SK-N-SH (cell line): ENCODE measurements at regions not wholly inside any gene's neighbourhood (a gene's known extent, or its start where the extent isn't known, plus 50 kb on each side); places are given as distances from the start of the nearest gene placed in this dataset.

Experiments used
- CTCF ChIA-PET: fragments of 300-600, 350-600 bp; formaldehyde crosslinking; extraction: SDS; loops from one replicate; lab custom pipeline; 2021; lab: Yijun Ruan, JAX
- POLR2A ChIA-PET: fragments of 350-600 bp; sonication (Branson Sonifier 250); formaldehyde crosslinking; extraction: SDS; loops from one replicate; lab custom pipeline; 2020; ENCODE audit warnings: antibody characterized with exemption, inconsistent platforms; lab: Yijun Ruan, JAX
- DNase-seq: peaks from one replicate; pipeline ENCODE4 v3.0.0; 2012
- H2AFZ ChIP-seq: fragments of 200-600 bp; sonication (generic); 2 replicates; pipeline ENCODE4 v1.8.1; 2016; ENCODE audit warnings: antibody characterized with exemption, mild to moderate bottlenecking, low read depth
- H3F3A ChIP-seq: fragments of 200-600 bp; sonication (generic); replicated peaks from 2 replicates; pipeline ENCODE3; 2016; ENCODE audit warnings: antibody characterized with exemption, mild to moderate bottlenecking; ENCODE audit not compliant: insufficient read depth
- H3K27ac ChIP-seq, 2 experiments: fragments of 200-500 bp in 1 of 2; fragments of 200-600 bp in 1 of 2; sonication (Bioruptor generic) in 1 of 2; sonication (generic), shearing (Covaris generic) in 1 of 2; 2 replicates each; pipeline versions ENCODE4 v1.5.1 to v1.6.1; 2014 to 2016; ENCODE audit warnings: low read depth in 2 of 2, inconsistent platforms in 1 of 2, low read length in 1 of 2, mild to moderate bottlenecking in 1 of 2, mixed read lengths in 1 of 2
- H3K27me3 ChIP-seq: fragments of 200-600 bp; sonication (generic), shearing (Covaris generic); 2 replicates; pipeline ENCODE4 v1.6.1; 2016; ENCODE audit warnings: mixed run types; ENCODE audit not compliant: insufficient read depth
- H3K36me3 ChIP-seq, 2 experiments: fragments of 200-500 bp in 1 of 2; fragments of 200-600 bp in 1 of 2; sonication (Bioruptor generic) in 1 of 2; sonication (generic) in 1 of 2; replicated peaks in 1 of 2; 2 replicates each; pipeline versions ENCODE3 to v1.5.1; 2014 to 2016; ENCODE audit warnings: low read length in 1 of 2, mild to moderate bottlenecking in 1 of 2; ENCODE audit not compliant: insufficient read depth in 2 of 2, control insufficient read depth in 1 of 2
- H3K4me1 ChIP-seq, 2 experiments: fragments of 200-500 bp in 1 of 2; fragments of 200-600 bp in 1 of 2; sonication (Bioruptor generic) in 1 of 2; sonication (generic), shearing (Covaris generic) in 1 of 2; 2 replicates each; pipeline versions ENCODE4 v1.5.1 to v1.6.1; 2014 to 2016; ENCODE audit warnings: low read depth in 1 of 2, low read length in 1 of 2, mixed run types in 1 of 2; ENCODE audit not compliant: insufficient read depth in 2 of 2, control insufficient read depth in 1 of 2
- H3K4me2 ChIP-seq: fragments of 200-600 bp; sonication (generic), shearing (Covaris generic); 2 replicates; pipeline ENCODE4 v1.6.1; 2017; ENCODE audit warnings: mixed run types
- H3K4me3 ChIP-seq, 2 experiments: fragments of 200-500 bp in 1 of 2; fragments of 200-600 bp in 1 of 2; sonication (Bioruptor generic) in 1 of 2; sonication (generic), shearing (Covaris generic) in 1 of 2; 2 replicates each; pipeline versions ENCODE4 v1.5.1 to v1.8.1; 2014 to 2016; ENCODE audit warnings: low read depth in 2 of 2, inconsistent platforms in 1 of 2, low read length in 1 of 2, mild to moderate bottlenecking in 1 of 2, mixed read lengths in 1 of 2, moderate library complexity in 1 of 2
- H3K79me2 ChIP-seq: fragments of 200-600 bp; sonication (generic); 2 replicates; pipeline ENCODE4 v1.8.1; 2017; ENCODE audit warnings: mild to moderate bottlenecking; ENCODE audit not compliant: insufficient read depth
- H3K9ac ChIP-seq: fragments of 200-600 bp; sonication (generic); 2 replicates; pipeline ENCODE4 v1.6.1; 2017; ENCODE audit warnings: mixed run types
- H3K9me2 ChIP-seq: fragments of 200-600 bp; sonication (generic); 2 replicates; pipeline ENCODE4 v1.6.1; 2017; ENCODE audit warnings: mixed run types
- H3K9me3 ChIP-seq: fragments of 200-600 bp; sonication (generic); 2 replicates; pipeline ENCODE4 v1.6.1; 2017; ENCODE audit warnings: mixed run types, mild to moderate bottlenecking, moderate library complexity
- H4K20me1 ChIP-seq: fragments of 200-600 bp; sonication (generic); 2 replicates; pipeline ENCODE4 v1.6.1; 2017; ENCODE audit warnings: mild to moderate bottlenecking, mixed run types; ENCODE audit not compliant: insufficient read depth
- CHD2 ChIP-seq: fragments of 150-350 bp; IDR thresholded peaks from 2 replicates; pipeline ENCODE4 v1.6.1; 2018; ENCODE audit warnings: low read length; ENCODE audit not compliant: partially characterized antibody
- ELF1 ChIP-seq: IDR thresholded peaks from 2 replicates; pipeline ENCODE4 v1.4.0; 2012
- EP300 ChIP-seq, 2 experiments: IDR thresholded peaks; 2 replicates each; pipeline versions ENCODE4 v1.4.0 to v1.6.1; 2012; ENCODE audit warnings: borderline replicate concordance in 1 of 2, low read depth in 1 of 2, low read length in 1 of 2
- EZH2phosphoT487 ChIP-seq: fragments of 200-600 bp; sonication (generic); IDR thresholded peaks from 2 replicates; pipeline ENCODE4 v1.6.1; 2017; ENCODE audit warnings: low read depth, mixed run types, mild to moderate bottlenecking, antibody characterized with exemption, moderate library complexity, borderline replicate concordance
- FOSL2 ChIP-seq: IDR thresholded peaks from 2 replicates; pipeline ENCODE4 v1.4.0; 2012; ENCODE audit warnings: low read depth, mild to moderate bottlenecking, moderate library complexity, borderline replicate concordance
- FOXJ3 ChIP-seq: sonication (generic); formaldehyde crosslinking; IDR thresholded peaks from 2 replicates; pipeline ENCODE4 v1.5.1; 2020; ENCODE audit warnings: mild to moderate bottlenecking, missing genetic modification reagents
- GATA2 ChIP-seq: sonication (generic); formaldehyde crosslinking; IDR thresholded peaks from 2 replicates; pipeline ENCODE4 v1.5.0; 2020; ENCODE audit warnings: mild to moderate bottlenecking, missing genetic modification reagents
- JUND ChIP-seq: IDR thresholded peaks from 2 replicates; pipeline ENCODE4 v1.4.0; 2012
- MEF2A ChIP-seq: IDR thresholded peaks from 2 replicates; pipeline ENCODE4 v1.4.0; 2012; ENCODE audit warnings: low read depth, borderline replicate concordance
- MXI1 ChIP-seq: IDR thresholded peaks from 2 replicates; pipeline ENCODE4 v1.6.1; 2012; ENCODE audit warnings: mild to moderate bottlenecking, low read depth, low read length, improper control_type of control experiment
- NFIC ChIP-seq: IDR thresholded peaks from 2 replicates; pipeline ENCODE4 v1.4.0; 2012; ENCODE audit warnings: borderline replicate concordance
- NRF1 ChIP-seq: IDR thresholded peaks from 2 replicates; pipeline ENCODE4 v1.6.1; 2012; ENCODE audit warnings: low read depth, mild to moderate bottlenecking, low read length
- POLR2AphosphoS5 ChIP-seq: IDR thresholded peaks from 2 replicates; pipeline ENCODE4 v1.6.1; 2012; ENCODE audit warnings: low read depth, low read length
- RAD21 ChIP-seq: IDR thresholded peaks from 2 replicates; pipeline ENCODE4 v1.6.1; 2012; ENCODE audit warnings: mild to moderate bottlenecking, low read length
- RCOR1 ChIP-seq: fragments of 150-350 bp; IDR thresholded peaks from 2 replicates; pipeline ENCODE4 v1.6.1; 2017; ENCODE audit warnings: antibody characterized with exemption, low read length
- RFX5 ChIP-seq: IDR thresholded peaks from 2 replicates; pipeline ENCODE4 v1.6.1; 2012; ENCODE audit warnings: mild to moderate bottlenecking, improper control_type of control experiment, low read length
- RXRA ChIP-seq: IDR thresholded peaks from 2 replicates; pipeline ENCODE4 v1.4.0; 2012; ENCODE audit warnings: low read depth, mild to moderate bottlenecking, borderline replicate concordance
- SMC3 ChIP-seq: IDR thresholded peaks from 2 replicates; pipeline ENCODE4 v1.6.1; 2012; ENCODE audit warnings: low read depth, low read length, improper control_type of control experiment
- TAF1 ChIP-seq: IDR thresholded peaks from 2 replicates; pipeline ENCODE4 v1.6.1; 2012; ENCODE audit warnings: low read depth, mild to moderate bottlenecking, low read length, moderate library complexity, borderline replicate concordance
- TCF12 ChIP-seq: IDR thresholded peaks from 2 replicates; pipeline ENCODE4 v1.4.0; 2012
- WGBS: methylation state at CpG from one replicate; pipeline ENCODE4 v1.1.6; 2017; ENCODE audit warnings: low lambda C conversion rate; 5-methylcytosine and 5-hydroxymethylcytosine counted together
- TF ChIP-seq, protein P1 (sequence below): fragments of 150-350 bp; IDR thresholded peaks from 2 replicates; pipeline ENCODE4 v1.6.1; 2016; ENCODE audit warnings: mild to moderate bottlenecking, low read depth, low read length
- TF ChIP-seq, protein P2 (sequence below): IDR thresholded peaks from 2 replicates; pipeline ENCODE4; 2012
- TF ChIP-seq, protein P3 (sequence below): fragments of 150-350 bp; IDR thresholded peaks from 2 replicates; pipeline ENCODE4 v1.6.1; 2017; ENCODE audit warnings: antibody characterized with exemption, low read length, low read depth, borderline replicate concordance
- TF ChIP-seq, protein P4 (sequence below): IDR thresholded peaks from 2 replicates; pipeline ENCODE4 v1.4.0; 2012; ENCODE audit warnings: low read depth

DNA sequence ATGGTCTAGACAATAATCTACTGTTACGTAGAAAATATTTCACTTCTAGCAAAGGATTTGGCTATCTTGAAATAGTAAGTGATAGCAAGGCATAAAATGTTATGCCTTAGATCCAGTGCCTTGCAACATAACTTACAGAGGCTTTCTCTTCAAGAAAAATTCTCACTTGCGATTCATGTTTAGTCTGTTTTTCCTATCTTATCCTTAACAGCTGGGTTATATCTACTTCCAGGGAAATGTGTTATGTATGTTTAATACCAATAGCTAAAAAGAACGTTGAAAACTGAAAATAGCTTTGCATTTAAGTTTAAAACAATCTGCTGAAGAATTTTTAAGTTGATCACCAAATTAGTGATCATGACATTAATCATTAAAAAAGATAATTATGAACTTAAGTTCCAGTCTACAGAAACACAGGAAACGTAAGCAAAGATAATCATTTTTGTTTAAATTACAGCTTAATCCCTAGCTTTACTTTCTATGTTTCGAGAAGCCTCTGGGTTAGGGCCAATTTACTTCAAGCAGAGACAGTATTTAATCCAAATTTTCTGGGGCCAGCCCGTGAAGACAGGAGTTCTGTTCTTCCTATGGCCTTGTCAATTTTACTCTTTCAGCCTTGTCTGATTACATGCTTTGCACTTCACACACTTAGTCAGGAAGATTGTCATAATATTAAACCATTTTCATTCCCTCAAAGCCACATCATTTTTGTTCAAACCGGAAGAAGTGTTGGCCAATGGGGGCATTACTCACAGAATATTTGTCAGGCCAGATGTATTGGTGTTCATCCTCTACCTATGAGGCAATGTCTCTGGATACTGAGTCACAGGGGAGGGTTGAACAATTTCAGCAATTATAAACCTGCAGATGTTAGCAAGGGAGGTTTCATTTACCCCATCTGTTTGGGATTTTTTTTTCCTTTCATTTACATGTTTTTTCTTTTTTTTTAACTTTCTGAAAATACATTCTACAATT lies 1132.9 kb upstream of the ZEB2 start:
- POLR2A ChIA-PET = no interaction called here
- H3K27ac ChIP-seq = no peak overlapping the region
- TF ChIP-seq, protein P1, sequence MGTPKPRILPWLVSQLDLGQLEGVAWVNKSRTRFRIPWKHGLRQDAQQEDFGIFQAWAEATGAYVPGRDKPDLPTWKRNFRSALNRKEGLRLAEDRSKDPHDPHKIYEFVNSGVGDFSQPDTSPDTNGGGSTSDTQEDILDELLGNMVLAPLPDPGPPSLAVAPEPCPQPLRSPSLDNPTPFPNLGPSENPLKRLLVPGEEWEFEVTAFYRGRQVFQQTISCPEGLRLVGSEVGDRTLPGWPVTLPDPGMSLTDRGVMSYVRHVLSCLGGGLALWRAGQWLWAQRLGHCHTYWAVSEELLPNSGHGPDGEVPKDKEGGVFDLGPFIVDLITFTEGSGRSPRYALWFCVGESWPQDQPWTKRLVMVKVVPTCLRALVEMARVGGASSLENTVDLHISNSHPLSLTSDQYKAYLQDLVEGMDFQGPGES = no peak
- no peak for TF ChIP-seq TAF1
- TF ChIP-seq JUND = no peak
- TF ChIP-seq NRF1 = no peak
- TF ChIP-seq, protein P2, sequence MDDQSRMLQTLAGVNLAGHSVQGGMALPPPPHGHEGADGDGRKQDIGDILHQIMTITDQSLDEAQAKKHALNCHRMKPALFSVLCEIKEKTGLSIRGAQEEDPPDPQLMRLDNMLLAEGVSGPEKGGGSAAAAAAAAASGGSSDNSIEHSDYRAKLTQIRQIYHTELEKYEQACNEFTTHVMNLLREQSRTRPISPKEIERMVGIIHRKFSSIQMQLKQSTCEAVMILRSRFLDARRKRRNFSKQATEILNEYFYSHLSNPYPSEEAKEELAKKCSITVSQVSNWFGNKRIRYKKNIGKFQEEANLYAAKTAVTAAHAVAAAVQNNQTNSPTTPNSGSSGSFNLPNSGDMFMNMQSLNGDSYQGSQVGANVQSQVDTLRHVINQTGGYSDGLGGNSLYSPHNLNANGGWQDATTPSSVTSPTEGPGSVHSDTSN = no peak
- no peak for TF ChIP-seq RFX5
- no peak for TF ChIP-seq NFIC
- TF ChIP-seq GATA2 = no peak
- no peak for TF ChIP-seq EZH2phosphoT487
- no peak for TF ChIP-seq EP300 (IDR thresholded peaks at IDR 0.05; ENCODE audit: borderline replicate concordance in 1 of 2, low read depth in 1 of 2, low read length in 1 of 2)
- no peak for TF ChIP-seq TCF12
- H3K9me3 ChIP-seq = no peaks in the 10 kb centered on the region
- no peaks in the 10 kb centered on the region for H3K27me3 ChIP-seq
- CTCF ChIA-PET = interaction anchor here (1.5 kb wide), 1 partner anchor 10 kb away, joined by 3 read pairs; no protein-coding TSS in a partner anchor
- peaks cover 0 to 24% of the 10 kb centered on the region in 2 experiments; a peak in 1 of 4 replicates for H3K4me1 ChIP-seq
- WGBS = 85% methylated on average over 7 of the region's 7 CpGs
- no peak overlapping the region for H3K4me3 ChIP-seq
- no peaks in the 10 kb centered on the region for H3K9me2 ChIP-seq
- no peaks in the 10 kb centered on the region for H4K20me1 ChIP-seq
- DNase-seq = no peak
- no peak overlapping the region for H3K4me2 ChIP-seq
- no peaks in the 10 kb centered on the region for H3F3A ChIP-seq
- H3K9ac ChIP-seq = no peak overlapping the region
- no peaks in the 10 kb centered on the region for H3K79me2 ChIP-seq
- H3K36me3 ChIP-seq = no peaks in the 10 kb centered on the region
- H2AFZ ChIP-seq = peak overlapping the region; percentile 58; the same call in 1 of the 2 replicates

DNA sequence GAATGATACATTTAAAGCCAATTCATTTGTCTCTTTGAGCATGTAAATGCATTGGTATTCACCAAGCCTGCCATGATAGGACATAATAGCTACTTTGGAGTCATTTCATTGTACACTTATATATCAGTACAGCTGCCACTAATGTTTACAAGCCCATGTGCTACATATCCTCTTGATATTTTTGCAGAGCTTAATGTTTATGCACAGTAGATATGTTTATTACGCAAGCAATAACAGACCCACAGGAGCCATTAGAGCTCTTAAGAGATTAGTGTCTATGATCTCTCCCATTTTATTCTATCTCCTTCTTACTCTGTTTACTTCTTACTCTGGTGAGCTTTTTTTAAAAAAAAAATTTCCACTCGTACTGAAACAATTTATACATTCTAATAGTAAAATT lies 1132.1 kb upstream of the ZEB2 start:
- Histone ChIP-seq H3K79me2 (no peaks in the 10 kb centered on the region), H4K20me1 (no peaks in the 10 kb centered on the region)
- no peak for TF ChIP-seq RXRA
- no peak for TF ChIP-seq RAD21
- TF ChIP-seq FOSL2 = no peak
- TF ChIP-seq, protein P3, sequence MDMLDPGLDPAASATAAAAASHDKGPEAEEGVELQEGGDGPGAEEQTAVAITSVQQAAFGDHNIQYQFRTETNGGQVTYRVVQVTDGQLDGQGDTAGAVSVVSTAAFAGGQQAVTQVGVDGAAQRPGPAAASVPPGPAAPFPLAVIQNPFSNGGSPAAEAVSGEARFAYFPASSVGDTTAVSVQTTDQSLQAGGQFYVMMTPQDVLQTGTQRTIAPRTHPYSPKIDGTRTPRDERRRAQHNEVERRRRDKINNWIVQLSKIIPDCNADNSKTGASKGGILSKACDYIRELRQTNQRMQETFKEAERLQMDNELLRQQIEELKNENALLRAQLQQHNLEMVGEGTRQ = no peak
- TF ChIP-seq FOXJ3 (CRISPR knock-in tag) = no peak
- TF ChIP-seq JUND = no peak
- no peak for TF ChIP-seq CHD2
- no peak for TF ChIP-seq RCOR1
- TF ChIP-seq, protein P4, sequence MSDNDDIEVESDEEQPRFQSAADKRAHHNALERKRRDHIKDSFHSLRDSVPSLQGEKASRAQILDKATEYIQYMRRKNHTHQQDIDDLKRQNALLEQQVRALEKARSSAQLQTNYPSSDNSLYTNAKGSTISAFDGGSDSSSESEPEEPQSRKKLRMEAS = no peak
- TF ChIP-seq EP300 (IDR thresholded peaks at IDR 0.05; ENCODE audit: borderline replicate concordance in 1 of 2, low read depth in 1 of 2, low read length in 1 of 2) = no peak
- TF ChIP-seq POLR2AphosphoS5 = no peak
- no peak for TF ChIP-seq SMC3
- no peak for TF ChIP-seq NRF1
- TF ChIP-seq MEF2A = no peak
- no peak for TF ChIP-seq MXI1
- TF ChIP-seq EZH2phosphoT487 = no peak
- TF ChIP-seq TAF1 = no peak
- TF ChIP-seq ELF1 = no peak
- TF ChIP-seq, protein P2 = no peak
- TF ChIP-seq, all 33 proteins: peak for 0
- no peaks in the 10 kb centered on the region for H3K9me2 ChIP-seq
- H3K27ac ChIP-seq = no peak overlapping the region
- WGBS = 87% methylated on average over 2 of the region's 2 CpGs
- DNase-seq = no peak
- ChIA-PET CTCF (no interaction called here), POLR2A (no interaction called here)
- H3K4me3 ChIP-seq = no peak overlapping the region
- H3K4me1 ChIP-seq = peaks cover 0 to 24% of the 10 kb centered on the region in 2 experiments; a peak in 1 of 4 replicates
- H3K4me2 ChIP-seq = no peak overlapping the region
- H3K9ac ChIP-seq = no peak overlapping the region
- no peak overlapping the region for H2AFZ ChIP-seq
- no peaks in the 10 kb centered on the region for H3K9me3 ChIP-seq
- H3F3A ChIP-seq = no peaks in the 10 kb centered on the region
- H3K27me3 ChIP-seq = no peaks in the 10 kb centered on the region
- H3K36me3 ChIP-seq = no peaks in the 10 kb centered on the region
